ENCODE measurements at regions not wholly inside any gene's neighbourhood (a gene's known extent, or its start where the extent isn't known, plus 50 kb on each side); places are given as distances from the start of the nearest gene placed in this dataset.

DNA sequence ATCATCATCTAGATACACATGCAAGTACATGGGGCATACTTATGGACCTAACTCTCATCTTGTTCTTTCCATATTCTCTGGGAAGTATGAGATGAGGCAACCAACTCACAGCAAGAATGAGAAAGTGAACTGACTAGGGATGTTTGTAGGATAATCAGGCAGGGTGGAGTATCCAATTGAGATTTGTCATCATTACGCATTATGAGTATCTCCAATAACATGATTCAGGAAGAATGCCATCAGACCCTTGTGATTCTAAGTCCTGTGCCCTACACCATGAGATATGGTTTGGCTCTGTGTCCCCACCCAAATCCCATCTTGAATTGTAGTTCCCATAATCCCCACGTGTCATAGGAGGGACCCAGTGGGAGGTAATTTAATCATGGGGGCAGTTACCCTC, 154.0 kb downstream of the SLC30A10 start:
- no peak for DNase-seq (ENCODE audit: low read depth in 4 of 4, low spot score in 3 of 4)

DNA sequence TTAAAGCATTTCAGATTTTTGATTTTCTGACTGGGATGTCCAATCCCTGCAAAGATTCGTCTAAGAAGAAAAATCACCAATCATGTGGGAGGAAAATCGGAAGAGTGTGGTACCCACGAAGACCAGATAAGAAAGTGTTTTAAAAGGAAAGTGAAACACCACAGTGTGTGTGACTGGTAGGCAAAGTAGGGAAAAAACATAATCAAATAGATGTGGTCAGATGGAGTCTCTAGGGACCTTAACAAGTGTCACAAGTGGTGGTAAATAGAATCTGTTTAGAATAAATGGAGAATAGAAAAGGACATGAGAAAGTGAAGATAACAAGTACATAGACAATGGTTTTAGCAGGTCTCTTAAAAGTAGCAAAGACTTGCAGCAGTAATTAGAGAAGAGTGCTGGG, 154.6 kb downstream of the SLC30A10 start:
- no peak for DNase-seq (ENCODE audit: low read depth in 4 of 4, low spot score in 3 of 4)

DNA sequence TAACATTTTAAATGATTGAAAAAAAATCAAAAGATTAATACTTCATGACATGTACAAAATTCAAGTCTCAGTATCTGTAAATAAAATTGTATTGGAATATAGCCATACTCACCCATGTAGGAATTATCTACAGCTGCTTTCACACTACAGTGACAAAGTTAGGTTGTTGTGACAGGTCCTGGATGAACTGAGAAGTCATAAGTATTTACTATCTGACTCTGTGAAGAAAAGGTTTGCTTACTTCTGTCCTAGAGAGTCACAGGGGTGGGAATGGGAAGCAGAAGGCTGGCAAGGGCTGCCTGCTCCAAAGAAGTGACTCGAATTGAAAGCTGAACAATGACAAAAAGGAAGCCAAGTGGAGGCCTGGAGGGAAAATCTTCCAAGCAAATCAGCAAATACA, 155.2 kb downstream of the SLC30A10 start:
- DNase-seq (ENCODE audit: low read depth in 4 of 4, low spot score in 3 of 4): no peak

DNA sequence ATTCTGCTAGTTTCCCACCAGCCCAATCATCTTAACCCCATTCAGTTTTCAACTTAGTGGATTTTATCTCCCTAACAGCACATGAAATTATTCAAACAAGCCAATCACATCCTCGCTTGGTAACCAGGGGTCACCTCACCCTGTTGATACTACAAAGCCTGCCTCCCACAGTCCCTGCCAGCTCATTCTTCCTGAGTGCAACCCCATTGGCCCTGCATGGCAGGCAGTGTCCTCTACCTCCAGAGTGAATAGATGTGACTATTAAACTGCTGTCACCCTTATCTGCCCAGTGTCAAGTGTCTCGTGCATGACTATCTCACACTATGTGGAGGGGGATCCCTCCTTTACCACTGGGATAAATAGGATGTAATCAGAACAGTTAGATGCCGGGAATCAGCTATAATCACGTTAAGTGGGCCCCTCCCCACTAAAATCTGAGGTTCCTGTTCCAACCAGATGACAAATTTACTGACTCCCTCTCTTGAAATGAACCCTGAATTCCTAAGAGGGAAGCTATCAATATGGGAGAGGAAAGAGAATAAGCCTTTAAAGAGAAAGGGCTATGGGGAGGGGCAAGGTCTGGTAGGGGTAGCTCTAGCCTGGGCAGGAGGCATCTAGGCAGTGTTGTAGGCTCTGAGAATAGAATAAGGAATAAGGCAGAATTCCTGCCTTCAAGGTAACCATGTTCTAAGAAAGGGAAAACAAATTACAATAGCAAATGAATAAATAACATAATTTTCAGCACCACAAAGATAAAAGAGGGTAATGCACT, 155.9 kb downstream of the SLC30A10 start:
- no peak for DNase-seq (ENCODE audit: low read depth in 4 of 4, low spot score in 3 of 4)

DNA sequence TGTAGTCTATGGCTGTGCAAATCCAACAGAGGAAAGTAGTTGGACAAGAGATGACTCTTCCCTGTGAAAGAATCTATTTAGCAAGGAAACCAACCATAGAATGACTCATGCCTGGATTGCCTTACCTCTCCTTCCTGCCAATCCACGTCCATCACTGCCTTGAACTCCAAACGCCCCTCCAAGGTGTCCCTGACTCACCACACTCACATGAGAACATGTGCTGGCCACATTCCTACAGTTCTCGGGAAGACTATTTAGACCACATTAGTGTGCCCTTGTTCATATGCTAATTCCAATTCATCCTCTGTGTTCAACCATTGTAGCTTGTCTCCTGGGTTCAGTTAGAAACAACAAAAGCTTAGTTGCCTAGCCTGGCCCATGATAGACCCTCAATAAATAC, 157.3 kb downstream of the SLC30A10 start:
- no peak for DNase-seq (ENCODE audit: low read depth in 4 of 4, low spot score in 3 of 4)

DNA sequence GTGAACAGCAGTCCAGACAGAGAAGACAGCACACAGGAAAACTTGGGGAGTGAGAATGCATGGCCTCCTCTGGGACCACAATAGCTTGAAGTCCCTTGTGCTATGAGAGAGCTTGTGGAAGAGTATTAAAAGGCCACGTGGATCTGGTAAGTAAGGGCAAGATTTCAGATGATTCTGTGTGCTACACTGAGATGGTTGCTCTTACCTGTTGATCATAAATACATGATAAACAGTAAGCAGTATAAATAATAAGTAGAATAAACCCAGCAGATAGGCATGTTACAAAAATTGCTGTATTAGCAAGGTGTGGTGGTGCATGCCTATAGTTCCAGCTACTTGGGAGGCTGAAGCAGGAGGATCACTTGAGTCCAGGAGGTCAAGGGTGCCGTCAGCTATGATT, 150.4 kb upstream of the ZC3H11B start:
- DNase-seq (ENCODE audit: low read depth in 4 of 4, low spot score in 3 of 4): no peak

DNA sequence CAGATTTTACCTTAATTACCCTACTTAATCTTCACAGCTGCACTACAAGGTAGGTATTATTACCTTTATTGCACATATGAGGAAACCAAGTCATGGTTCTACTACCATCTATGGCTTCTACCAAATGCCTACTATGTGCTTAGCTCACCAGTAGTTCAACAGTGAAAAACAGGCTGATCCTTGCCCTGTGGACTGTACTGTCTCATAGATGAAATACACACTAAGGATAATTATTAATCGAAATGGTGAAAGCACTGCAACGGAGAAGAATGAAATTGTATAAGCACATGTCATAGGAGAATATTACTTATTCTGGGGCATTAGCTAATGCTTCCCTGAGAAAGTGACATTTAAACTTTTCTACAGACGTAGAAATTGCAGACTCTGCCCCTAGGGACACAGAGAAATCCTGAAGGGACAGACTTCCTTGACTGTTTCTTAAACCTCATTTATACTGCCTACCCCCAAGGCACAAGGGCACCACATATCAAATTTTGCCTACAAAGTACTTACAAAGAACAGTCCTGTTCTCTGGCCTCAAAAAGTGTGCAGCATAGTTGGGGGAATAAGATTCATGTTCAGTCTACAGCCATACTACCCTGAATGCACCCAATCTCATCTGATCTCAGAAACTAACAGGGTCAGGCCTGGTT, 148.4 kb upstream of the ZC3H11B start:
- no peak for DNase-seq (ENCODE audit: low read depth in 4 of 4, low spot score in 3 of 4)

DNA sequence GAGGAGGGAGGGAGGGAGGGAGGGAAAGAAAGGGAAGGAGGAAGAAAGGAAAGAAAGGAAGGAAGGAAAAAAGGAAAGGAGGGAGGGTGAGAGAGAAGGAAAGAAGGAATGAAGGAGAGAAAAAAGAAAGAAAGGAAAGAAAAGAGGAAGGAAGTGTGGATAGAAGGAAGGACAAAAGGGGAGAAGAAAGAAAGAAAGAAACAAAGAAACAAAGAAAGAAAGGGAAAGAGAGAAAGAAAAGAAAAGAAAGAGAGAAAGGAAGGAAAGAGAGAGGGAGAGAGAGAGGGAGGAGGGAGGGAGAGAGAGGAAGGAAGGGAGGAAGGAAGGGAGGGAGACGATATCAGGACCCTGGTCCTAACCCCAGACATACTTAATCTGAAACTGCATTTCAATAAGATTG, 146.2 kb upstream of the ZC3H11B start:
- DNase-seq (ENCODE audit: low read depth in 4 of 4, low spot score in 3 of 4): no peak

DNA sequence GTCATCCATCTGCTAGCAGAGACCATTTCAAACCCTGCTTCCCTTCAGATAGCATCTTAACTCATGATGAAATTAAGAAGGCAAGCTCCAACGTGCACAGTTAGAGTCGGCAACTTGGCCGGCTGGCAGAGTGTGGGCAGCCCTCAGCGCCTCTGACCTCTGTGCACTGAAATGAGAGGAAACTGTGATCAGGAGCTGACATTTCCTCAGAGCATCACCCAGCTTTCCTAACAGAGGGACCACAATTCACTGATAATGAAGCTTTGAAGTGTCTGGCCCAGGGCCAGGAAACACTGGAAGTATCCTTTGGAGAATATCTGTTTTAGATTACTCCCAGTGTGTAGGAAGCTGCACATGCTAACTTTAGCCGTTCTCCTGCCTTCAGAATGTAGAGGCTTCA, 145.0 kb upstream of the ZC3H11B start:
- DNase-seq (ENCODE audit: low read depth in 4 of 4, low spot score in 3 of 4): peak in 2 of 4 donors; percentile 7 to 11

DNA sequence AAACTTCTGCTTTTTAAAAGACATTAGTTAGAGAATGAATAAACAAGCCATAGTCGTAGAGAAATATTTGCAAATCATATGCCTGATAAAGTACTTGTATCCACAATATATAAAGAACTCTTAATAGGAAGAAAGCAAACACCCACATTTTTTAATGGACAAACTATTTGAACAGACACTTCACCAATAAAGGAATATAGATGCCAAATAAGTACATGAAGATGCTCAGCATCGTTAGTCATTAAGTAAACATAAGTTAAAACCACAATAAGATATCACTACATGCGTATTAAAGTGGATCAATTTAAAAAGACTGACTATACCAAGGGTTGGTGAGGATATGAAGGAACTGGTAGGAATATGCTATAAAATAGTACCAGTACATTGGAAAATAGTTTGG, 142.3 kb upstream of the ZC3H11B start:
- DNase-seq (ENCODE audit: low read depth in 4 of 4, low spot score in 3 of 4): no peak

DNA sequence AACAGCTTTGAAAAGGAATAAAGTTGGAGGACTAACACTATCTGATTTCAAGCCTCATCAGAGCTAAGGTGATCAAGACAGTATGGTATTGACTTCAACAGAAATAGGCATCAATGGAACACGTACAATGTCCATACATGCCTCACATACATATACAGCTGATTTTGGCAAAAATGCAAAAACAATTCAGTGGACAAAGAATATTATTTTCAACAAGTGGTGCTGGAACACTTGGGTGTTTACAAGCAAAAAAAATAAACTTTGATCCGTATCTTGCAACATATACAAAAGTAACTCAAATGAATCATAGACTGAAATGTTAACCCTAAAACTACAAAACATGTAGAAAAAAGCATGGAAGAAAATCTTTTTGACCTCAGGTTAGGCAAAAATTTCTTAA, 141.9 kb upstream of the ZC3H11B start:
- DNase-seq (ENCODE audit: low read depth in 4 of 4, low spot score in 3 of 4): no peak

DNA sequence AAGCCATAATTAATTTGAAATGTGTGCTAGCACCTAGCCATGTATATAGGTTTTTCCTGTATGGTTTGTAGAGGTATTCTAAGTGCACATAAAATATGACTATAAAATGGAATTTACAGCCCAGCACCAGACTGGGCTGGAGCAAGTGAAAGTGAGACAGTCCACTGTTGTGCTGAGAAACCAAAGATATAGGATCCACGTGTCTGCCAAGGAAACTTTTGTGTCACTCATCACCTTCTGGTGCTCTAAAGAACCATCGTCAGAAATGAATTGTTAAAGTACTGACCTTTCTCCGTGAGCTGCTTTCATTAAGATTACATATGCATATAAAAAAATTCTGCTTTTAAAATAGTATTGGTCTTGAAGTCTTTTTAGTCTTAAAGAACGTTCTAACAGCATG, 141.0 kb upstream of the ZC3H11B start:
- DNase-seq (ENCODE audit: low read depth in 4 of 4, low spot score in 3 of 4): no peak

DNA sequence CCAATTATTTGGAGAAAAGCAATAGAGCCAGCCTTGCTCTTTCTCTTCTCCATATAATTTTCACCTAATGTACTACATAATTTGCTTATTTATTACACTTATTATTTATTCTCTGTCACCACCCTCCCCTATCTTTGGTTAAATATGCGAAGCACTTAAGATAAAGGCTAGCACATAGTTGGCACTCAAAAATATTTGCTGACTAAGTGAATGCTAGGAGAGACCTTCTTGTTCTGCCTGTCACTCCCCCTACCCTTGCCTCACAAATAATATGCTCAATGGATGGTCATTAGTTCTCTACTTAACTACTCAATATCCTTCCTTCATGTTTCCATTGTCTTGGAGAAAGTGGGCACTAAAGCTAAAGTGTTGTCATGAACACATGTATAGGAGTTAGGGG, 139.7 kb upstream of the ZC3H11B start:
- no peak for DNase-seq (ENCODE audit: low read depth in 4 of 4, low spot score in 3 of 4)

DNA sequence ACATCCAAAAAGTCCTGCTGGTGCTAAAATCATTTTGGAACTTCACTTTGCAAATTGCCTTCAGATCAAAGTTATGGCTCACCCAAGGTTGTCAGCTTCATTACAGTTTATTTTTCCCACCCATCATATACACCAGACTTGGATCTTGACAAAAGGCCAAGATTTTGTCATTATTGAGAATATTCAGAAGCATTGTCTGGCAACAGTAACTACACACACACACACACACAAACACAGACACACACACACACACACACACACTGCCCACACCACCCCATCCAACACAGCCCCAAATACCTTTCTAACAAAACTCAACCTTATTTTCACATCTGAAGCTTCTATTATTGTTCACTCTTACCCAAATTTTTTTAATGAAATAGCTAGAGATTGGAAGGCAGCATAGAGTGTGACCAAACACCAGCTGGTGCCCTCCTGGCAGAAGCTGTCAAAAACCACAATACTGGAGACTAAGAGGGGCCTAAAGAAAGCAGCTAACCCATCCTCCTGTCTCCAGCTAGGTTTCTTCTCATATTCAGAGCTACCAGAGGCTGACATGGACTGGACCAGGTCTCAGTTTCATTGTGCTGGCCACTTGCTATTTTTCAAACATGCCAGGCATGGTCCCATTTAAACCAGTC, 139.1 kb upstream of the ZC3H11B start:
- no peak for DNase-seq (ENCODE audit: low read depth in 4 of 4, low spot score in 3 of 4)

DNA sequence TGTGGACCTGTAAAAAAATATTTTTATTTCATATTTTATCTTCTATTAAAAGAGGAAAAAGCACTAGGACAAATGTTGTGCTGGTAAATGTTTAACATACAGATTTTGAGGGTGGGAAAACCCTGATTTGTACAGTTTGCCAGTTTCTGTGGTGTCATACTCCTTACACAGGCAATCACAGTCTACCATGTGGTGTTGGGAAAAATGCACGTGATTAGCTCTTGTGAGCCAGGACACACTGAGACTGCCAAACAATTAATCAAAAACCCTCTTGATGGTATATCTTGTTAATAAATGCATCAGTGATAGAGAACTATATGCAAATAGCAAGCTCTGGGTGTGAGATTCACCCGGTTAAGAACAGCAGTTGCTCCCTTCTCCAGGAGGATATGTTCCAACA, 136.5 kb upstream of the ZC3H11B start:
- DNase-seq (ENCODE audit: low read depth in 4 of 4, low spot score in 3 of 4): no peak

DNA sequence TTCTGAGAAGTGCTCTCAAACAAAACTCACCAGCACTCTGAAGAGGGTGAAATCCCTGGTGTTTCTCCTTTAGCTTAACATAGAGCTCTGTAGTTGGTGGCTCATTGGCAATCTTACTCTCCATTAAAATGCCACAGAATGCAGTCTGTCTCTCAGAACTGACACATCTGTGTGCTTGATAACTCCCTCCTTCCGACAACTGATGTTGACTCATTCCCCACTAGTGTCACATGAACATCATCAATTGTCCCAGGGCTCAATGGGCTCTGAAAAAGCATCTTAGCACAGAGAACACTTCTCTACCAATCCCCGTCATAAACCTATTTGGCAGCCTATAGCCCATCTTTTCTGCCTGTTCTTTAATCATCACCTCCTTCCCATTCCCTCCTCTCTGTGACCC, 133.2 kb upstream of the ZC3H11B start:
- no peak for DNase-seq (ENCODE audit: low read depth in 4 of 4, low spot score in 3 of 4)

DNA sequence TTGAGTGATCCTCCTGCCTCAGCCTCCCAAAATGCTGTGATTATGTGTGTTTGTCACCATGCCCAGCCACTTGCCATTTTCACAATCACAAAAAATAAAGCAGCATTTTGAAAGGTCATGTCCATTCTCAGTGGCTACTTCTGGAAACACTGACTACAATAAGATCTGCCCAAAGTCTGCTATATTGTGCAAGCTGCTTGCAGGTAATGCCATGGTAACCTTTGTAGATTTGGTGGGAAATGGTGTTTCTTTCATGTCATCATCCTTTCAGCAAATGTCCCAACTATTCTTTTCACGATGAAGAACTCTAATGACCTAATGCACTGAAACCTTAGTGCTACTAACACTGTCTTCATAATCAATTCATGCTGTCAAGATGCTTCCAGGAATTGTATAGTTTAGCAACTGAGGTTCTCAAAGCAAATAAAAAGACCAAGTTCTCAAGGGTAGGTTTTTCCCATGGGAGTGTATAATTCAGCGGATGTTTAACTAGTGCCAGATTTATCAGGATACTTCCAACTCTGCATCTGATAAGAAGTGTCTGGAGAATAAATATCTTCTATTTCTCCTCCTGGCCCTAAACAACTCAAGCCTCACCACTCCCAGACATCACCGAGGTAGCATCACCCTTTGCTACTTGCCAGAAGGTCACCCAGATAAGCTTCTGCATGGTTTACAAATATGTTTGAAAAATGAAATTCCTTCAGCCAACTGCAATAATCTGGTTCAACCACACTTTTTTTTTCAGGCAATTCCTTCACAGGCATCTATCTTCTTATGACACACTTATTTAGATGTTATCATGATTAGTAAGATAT, 132.0 kb upstream of the ZC3H11B start:
- no peak for DNase-seq (ENCODE audit: low read depth in 4 of 4, low spot score in 3 of 4)

DNA sequence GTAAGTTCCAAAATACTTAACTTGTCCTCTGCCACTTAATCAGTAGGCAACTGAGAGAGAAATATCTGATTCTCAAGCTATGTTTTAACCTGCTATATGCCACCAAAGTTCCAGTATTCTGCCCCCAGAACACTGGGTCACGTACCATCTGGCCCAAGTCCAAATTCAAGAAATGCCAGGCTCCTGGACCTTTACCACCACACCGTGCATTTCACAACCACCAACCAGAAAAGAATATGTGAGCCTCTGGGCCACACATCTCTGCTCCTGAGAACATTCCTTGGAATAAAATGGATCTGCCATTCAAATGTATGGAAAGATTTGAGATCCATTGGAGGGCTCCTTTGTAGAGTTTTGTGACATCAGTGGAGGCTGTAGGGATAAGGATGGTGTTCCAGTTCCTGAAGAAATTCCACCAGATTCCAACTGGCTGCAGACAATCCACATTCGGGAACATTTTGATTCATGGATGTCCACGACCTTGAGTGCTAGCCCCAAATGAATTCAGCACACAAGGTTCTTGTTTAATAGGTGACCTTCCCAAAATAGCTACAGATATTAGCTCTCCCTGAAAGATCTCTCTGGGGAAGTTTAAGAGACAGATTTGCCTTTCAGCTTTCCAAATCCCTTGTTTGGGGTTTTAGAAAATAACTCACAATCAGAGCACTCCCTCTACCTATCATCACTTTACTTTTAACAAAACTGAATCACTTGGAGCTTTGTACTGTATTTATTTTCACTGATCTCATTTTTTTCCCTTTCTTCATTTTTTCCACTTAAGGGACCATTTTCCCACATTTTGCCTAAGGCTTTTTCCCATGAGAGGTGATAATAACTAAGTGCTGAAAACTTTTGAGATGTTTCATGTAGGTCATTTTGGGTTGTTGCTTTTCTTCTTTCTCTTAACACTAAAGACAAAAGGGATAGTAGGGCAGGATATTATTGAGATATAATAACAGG, 128.4 kb upstream of the ZC3H11B start:
- DNase-seq (ENCODE audit: low read depth in 4 of 4, low spot score in 3 of 4): no peak

DNA sequence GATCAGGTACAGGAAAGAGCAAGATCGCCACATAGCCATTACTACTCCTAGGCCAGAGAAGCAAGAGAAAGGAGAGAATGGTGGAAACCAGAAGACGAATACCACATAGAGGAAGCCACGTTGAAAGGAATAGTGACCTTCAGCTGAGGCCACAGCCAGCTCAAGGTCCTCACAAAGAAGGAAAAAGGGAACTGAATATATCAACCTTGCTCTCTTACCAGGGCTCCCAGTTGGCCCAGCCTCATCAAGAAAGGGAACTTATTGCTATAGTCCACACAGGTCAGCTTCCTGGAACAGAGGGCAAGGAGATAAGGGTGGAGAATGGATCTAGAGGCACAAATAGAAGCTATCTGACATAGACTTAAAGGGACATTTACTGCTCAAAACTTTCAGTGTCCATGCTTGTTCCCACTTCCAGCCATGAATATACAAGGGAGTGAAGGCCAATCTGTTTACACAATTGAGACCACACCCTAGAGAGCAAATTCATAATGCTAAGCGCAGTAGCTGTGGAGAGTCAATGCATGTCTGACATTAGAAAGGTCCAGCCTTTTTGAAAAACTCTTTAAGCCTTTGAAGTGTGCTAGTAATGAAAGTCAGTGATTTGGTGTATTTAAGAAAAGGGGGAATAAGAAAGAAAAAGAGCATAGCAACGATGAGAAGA, 120.7 kb upstream of the ZC3H11B start:
- no peak for DNase-seq (ENCODE audit: low read depth in 4 of 4, low spot score in 3 of 4)
